HCT116 (cell line): ENCODE measurements at regions not wholly inside any gene's neighbourhood (a gene's known extent, or its start where the extent isn't known, plus 50 kb on each side); places are given as distances from the start of the nearest gene placed in this dataset.

Experiments used
- ATAC-seq: fragments of 200-7000 bp; cut with Tn5 transposase; 2 replicates; pipeline ENCODE4 v1.9.1; 2020; ENCODE audit warnings: mild to moderate bottlenecking, moderate library complexity
- BruUV-seq: library from RNA; stranded (reverse); fragments of 400-500 nt; replicated peaks from 2 replicates; lab custom pipeline; 2021; lab: Mats Ljungman, UMichigan
- CTCF ChIA-PET: fragments of 300-600 bp; sonication (Branson Sonifier 250); formaldehyde crosslinking; loops from one replicate; lab custom pipeline; 2021; ENCODE audit warnings: antibody characterized with exemption; lab: Charles Lee
- POLR2A ChIA-PET: fragments of 300-600, 350-600 bp; sonication (Branson Sonifier 250); formaldehyde crosslinking; loops from one replicate; lab custom pipeline; 2021; ENCODE audit warnings: antibody characterized with exemption; lab: Charles Lee
- RAD21 ChIA-PET, 2 experiments: fragments of 300-600 bp; sonication (Branson Sonifier 250); formaldehyde crosslinking; loops; one replicate each; lab custom pipeline; 2023; ENCODE audit warnings: low total read pairs in 2 of 2; ENCODE audit not compliant: uncharacterized antibody in 2 of 2, unreplicated experiment in 2 of 2, low non-redundant PET in 1 of 2; lab: Charles Lee
- DNase-seq: peaks from one replicate; pipeline ENCODE4 v3.0.0-alpha.2; 2010; ENCODE audit warnings: low read depth, low spot score
- H2AFZ ChIP-seq: fragments of 200-600 bp; shearing (Covaris generic), sonication (generic); 2 replicates; pipeline ENCODE4 v1.6.1; 2017; ENCODE audit warnings: low read depth, mixed run types, mixed read lengths, antibody characterized with exemption, low read length; ENCODE audit not compliant: poor library complexity, severe bottlenecking
- H3K27ac ChIP-seq: 2 replicates; pipeline ENCODE4 v1.5.1; 2012; ENCODE audit warnings: low read depth, low read length
- H3K27me3 ChIP-seq: fragments of 200-600 bp; sonication (generic); 2 replicates; pipeline ENCODE4 v1.6.1; 2016; ENCODE audit warnings: mixed run types, low read length, mixed read lengths; ENCODE audit not compliant: insufficient read depth
- H3K36me3 ChIP-seq, 2 experiments: fragments of 200-500 bp in 1 of 2; fragments of 200-600 bp in 1 of 2; sonication (Bioruptor generic) in 1 of 2; sonication (generic) in 1 of 2; 2 replicates each; pipeline versions ENCODE4 v1.5.1 to v1.6.1; 2014 to 2016; ENCODE audit warnings: low read length in 2 of 2, inconsistent platforms in 1 of 2, mixed read lengths in 1 of 2, mixed run types in 1 of 2; ENCODE audit not compliant: insufficient read depth in 2 of 2, control insufficient read depth in 1 of 2
- H3K4me1 ChIP-seq, 2 experiments: fragments of 200-600 bp in 1 of 2; sonication (generic) in 1 of 2; 2 replicates each; pipeline versions ENCODE4 v1.5.1 to v1.6.1; 2012 to 2017; ENCODE audit warnings: low read length in 2 of 2, inconsistent platforms in 1 of 2, mild to moderate bottlenecking in 1 of 2, mixed read lengths in 1 of 2, mixed run types in 1 of 2, moderate library complexity in 1 of 2; ENCODE audit not compliant: insufficient read depth in 2 of 2, control insufficient read depth in 1 of 2
- H3K4me2 ChIP-seq: fragments of 200-600 bp; sonication (generic); 2 replicates; pipeline ENCODE4 v1.6.1; 2017; ENCODE audit warnings: mixed run types, low read length, mixed read lengths
- H3K4me3 ChIP-seq, 2 experiments: fragments of 200-600 bp in 1 of 2; sonication (generic) in 1 of 2; replicated peaks in 1 of 2; 2 replicates each; pipeline ENCODE4 v1.5.1; 2011 to 2016; ENCODE audit warnings: low read length in 2 of 2, control low read depth in 1 of 2, low read depth in 1 of 2, mild to moderate bottlenecking in 1 of 2, mixed read lengths in 1 of 2, mixed run types in 1 of 2
- H3K79me2 ChIP-seq: fragments of 200-600 bp; sonication (generic); 2 replicates; pipeline ENCODE4 v1.6.1; 2017; ENCODE audit warnings: mild to moderate bottlenecking, mixed run types, low read length, moderate library complexity, mixed read lengths; ENCODE audit not compliant: insufficient read depth
- H3K9ac ChIP-seq: fragments of 200-600 bp; sonication (generic); 2 replicates; pipeline ENCODE4 v1.6.1; 2016; ENCODE audit warnings: low read length, mixed read lengths
- H3K9me2 ChIP-seq: fragments of 200-600 bp; sonication (generic), shearing (Covaris generic); 2 replicates; pipeline ENCODE4 v1.6.1; 2017; ENCODE audit warnings: mixed run types, mild to moderate bottlenecking, moderate library complexity; ENCODE audit not compliant: insufficient read depth
- H3K9me3 ChIP-seq, 2 experiments: fragments of 200-500 bp in 1 of 2; fragments of 200-600 bp in 1 of 2; sonication (Bioruptor generic) in 1 of 2; sonication (generic) in 1 of 2; 2 replicates each; pipeline ENCODE4 v1.6.1; 2014 to 2017; ENCODE audit warnings: low read length in 2 of 2, mixed read lengths in 2 of 2, inconsistent platforms in 1 of 2, low read depth in 1 of 2, mild to moderate bottlenecking in 1 of 2, mixed run types in 1 of 2, moderate library complexity in 1 of 2; ENCODE audit not compliant: control insufficient read depth in 1 of 2, insufficient read depth in 1 of 2
- H4K20me1 ChIP-seq: fragments of 200-600 bp; sonication (generic), shearing (Covaris generic); 2 replicates; pipeline ENCODE4 v1.6.1; 2017; ENCODE audit warnings: mixed run types, mild to moderate bottlenecking, moderate library complexity; ENCODE audit not compliant: insufficient read depth
- CEBPB ChIP-seq: IDR thresholded peaks from 2 replicates; pipeline ENCODE4 v1.6.1; 2012; ENCODE audit warnings: low read depth
- EGR1 ChIP-seq: IDR thresholded peaks from 2 replicates; pipeline ENCODE4 v1.6.1; 2012; ENCODE audit warnings: low read depth
- EZH2 ChIP-seq: fragments of 200-600 bp; sonication (generic); IDR thresholded peaks from 2 replicates; pipeline ENCODE4 v1.6.1; 2017; ENCODE audit warnings: antibody characterized with exemption, mixed run types
- EZH2phosphoT487 ChIP-seq: fragments of 200-600 bp; IDR thresholded peaks from 2 replicates; pipeline ENCODE4 v1.6.1; 2018; ENCODE audit warnings: antibody characterized with exemption, borderline replicate concordance
- FOSL1 ChIP-seq: IDR thresholded peaks from 2 replicates; pipeline ENCODE4 v1.6.1; 2012; ENCODE audit warnings: low read depth
- JUND ChIP-seq: IDR thresholded peaks from 2 replicates; pipeline ENCODE4 v1.6.1; 2012
- POLR2A ChIP-seq: IDR thresholded peaks from 2 replicates; pipeline ENCODE4 v1.7.0; 2011; ENCODE audit warnings: borderline replicate concordance; ENCODE audit not compliant: insufficient read depth, insufficient read length; ENCODE audit errors: extremely low read depth
- RAD21 ChIP-seq: IDR thresholded peaks from 2 replicates; pipeline ENCODE4 v1.6.1; 2012; ENCODE audit warnings: low read depth, mild to moderate bottlenecking
- SP1 ChIP-seq: IDR thresholded peaks from 2 replicates; pipeline ENCODE4 v1.6.1; 2012; ENCODE audit warnings: low read depth
- SRF ChIP-seq: IDR thresholded peaks from 2 replicates; pipeline ENCODE4 v1.6.1; 2012; ENCODE audit warnings: low read depth
- TCF7L2 ChIP-seq: IDR thresholded peaks from 2 replicates; pipeline ENCODE4 v1.7.0; 2011; ENCODE audit warnings: borderline replicate concordance, inconsistent platforms; ENCODE audit not compliant: insufficient read depth, insufficient read length; ENCODE audit errors: extremely low read depth
- YY1 ChIP-seq: IDR thresholded peaks from 2 replicates; pipeline ENCODE4 v1.6.1; 2011; ENCODE audit warnings: low read length, low read depth, moderate library complexity, mild to moderate bottlenecking; ENCODE audit not compliant: insufficient replicate concordance; ENCODE audit errors: extremely low read depth
- ZBTB33 ChIP-seq: IDR thresholded peaks from 2 replicates; pipeline ENCODE4 v1.6.1; 2011; ENCODE audit warnings: mild to moderate bottlenecking, low read length, moderate library complexity; ENCODE audit not compliant: insufficient replicate concordance; ENCODE audit errors: extremely low read depth
- ZNF274 ChIP-seq: fragments of 200-500 bp; sonication (Bioruptor generic); IDR thresholded peaks from 2 replicates; pipeline ENCODE4 v1.6.1; 2014; ENCODE audit warnings: mild to moderate bottlenecking, low read depth, low read length, inconsistent platforms
- intact Hi-C: fragments of 100-400 bp; cut with micrococcal nuclease; formaldehyde crosslinking; loops from 2 replicates; pipeline ENCODE4 v1.10.0; 2022
- TF ChIP-seq, protein P1 (sequence below): IDR thresholded peaks from 2 replicates; pipeline ENCODE4 v1.6.1; 2012
- TF ChIP-seq, protein P2 (sequence below), 3 experiments: fragments of 200-600 bp in 1 of 3; sonication (generic) in 1 of 3; IDR thresholded peaks in 2 of 3; conservative IDR thresholded peaks in 1 of 3; 2 replicates each; pipeline ENCODE4 v1.5.1; 2012 to 2017; ENCODE audit warnings: low read depth in 2 of 3, low read length in 2 of 3, antibody characterized with exemption in 1 of 3, borderline replicate concordance in 1 of 3, control low read depth in 1 of 3, mild to moderate bottlenecking in 1 of 3, mixed read lengths in 1 of 3, mixed run types in 1 of 3, moderate library complexity in 1 of 3; ENCODE audit not compliant: insufficient read depth in 1 of 3

DNA sequence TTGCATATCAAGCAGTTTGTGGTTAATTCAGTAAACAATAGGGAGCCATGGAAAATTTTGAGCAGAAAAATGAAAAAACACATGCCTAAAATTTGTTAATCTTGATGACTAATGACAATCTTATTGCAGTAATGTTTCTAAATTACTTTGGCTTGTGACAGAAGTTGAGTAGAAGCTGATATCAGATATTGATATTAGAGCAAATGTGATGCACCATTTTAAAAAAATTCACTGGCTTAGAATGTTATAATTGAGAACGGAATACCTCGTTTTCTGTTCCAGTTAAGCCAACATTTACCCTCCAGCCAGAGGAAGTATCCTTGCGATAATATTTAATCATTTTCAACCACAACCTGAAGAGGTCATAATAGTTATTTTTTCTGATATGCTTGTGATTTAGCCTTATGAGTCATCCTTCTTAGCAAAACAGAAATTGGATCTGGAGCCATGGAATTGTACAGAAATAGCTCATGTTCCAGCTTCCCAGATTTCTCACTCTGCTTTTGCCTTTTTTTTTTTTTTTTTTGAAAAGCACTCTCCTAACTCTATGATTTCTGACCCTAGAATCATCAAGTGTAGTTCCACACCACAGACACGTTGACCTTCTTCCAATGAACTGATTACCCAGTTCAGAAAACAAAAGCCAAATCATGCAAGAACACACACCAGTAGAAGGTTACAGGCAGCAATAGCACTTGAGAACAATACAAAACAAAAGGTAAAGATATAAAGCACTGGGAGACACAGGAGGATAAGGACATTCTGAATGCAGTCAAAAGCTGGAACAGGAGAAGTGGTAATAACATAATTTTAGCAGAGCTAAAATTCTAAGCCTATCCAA is 96.8 kb upstream of the PHYHIPL start:
- H3K36me3 ChIP-seq, result no peaks in the 10 kb centered on the region
- no peaks in the 10 kb centered on the region for H3K9me3 ChIP-seq
- peak overlapping the region; percentile 63 for H2AFZ ChIP-seq
- H4K20me1 ChIP-seq, result no peaks in the 10 kb centered on the region
- H3K27ac ChIP-seq, result peak overlapping the region; percentile 12; the same call in 1 of the 2 replicates
- intact Hi-C loops, result no loop called here
- no peak overlapping the region for H3K4me3 ChIP-seq
- peak; percentile 3 for DNase-seq
- peak; percentile 26; the same call in 1 of the 2 replicates for TF ChIP-seq JUND
- no peak for TF ChIP-seq YY1
- peak; percentile 27; the same call in 1 of the 2 replicates for TF ChIP-seq SP1
- TF ChIP-seq RAD21, result peak; percentile 16; the same call in 1 of the 2 replicates
- TF ChIP-seq FOSL1, result peak; percentile 34; the same call in 1 of the 2 replicates
- TF ChIP-seq, all 23 proteins: peak for 4
- Histone ChIP-seq H3K79me2 (no peaks in the 10 kb centered on the region), H3K4me1 (peaks cover 11 to 17% of the 10 kb centered on the region in 2 experiments), H3K9ac (no peak overlapping the region), H3K27me3 (no peaks in the 10 kb centered on the region), H3K9me2 (no peaks in the 10 kb centered on the region), H3K4me2 (peak overlapping the region; percentile 48)
- ChIA-PET CTCF (no interaction called here), RAD21 (no interaction called here), POLR2A (no interaction called here)
- ATAC-seq, result peak; percentile 60
- no TSS peak for BruUV-seq

DNA sequence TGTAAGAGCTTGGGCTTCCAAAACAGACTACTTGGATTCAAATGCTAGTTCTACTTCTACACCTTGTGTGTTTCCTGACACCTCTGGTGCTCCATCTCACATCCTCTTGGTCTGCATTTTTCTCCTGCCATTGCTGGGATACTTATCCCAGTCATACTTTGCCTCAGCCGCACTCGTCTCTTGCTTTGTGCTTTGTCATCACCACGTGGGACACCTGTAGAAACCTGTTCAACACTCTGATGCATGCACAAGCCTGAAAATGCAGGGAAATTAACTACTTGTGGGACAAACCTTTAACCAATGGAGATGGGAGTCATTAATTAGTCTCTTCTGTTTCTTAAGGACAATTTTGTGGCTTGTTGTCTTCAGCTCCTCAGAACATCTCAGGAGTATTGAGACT is 94.2 kb upstream of the PHYHIPL start:
- Histone ChIP-seq H3K4me3 (no peak overlapping the region), H3K9ac (no peak overlapping the region), H2AFZ (no peak overlapping the region), H3K36me3 (no peaks in the 10 kb centered on the region), H3K4me2 (no peak overlapping the region), H3K9me3 (no peaks in the 10 kb centered on the region), H3K27ac (no peak overlapping the region), H3K4me1 (peaks cover 11 to 17% of the 10 kb centered on the region in 2 experiments), H3K27me3 (peaks cover 6% of the 10 kb centered on the region; the same call in 1 of the 2 replicates), H3K79me2 (no peaks in the 10 kb centered on the region), H3K9me2 (no peaks in the 10 kb centered on the region), H4K20me1 (no peaks in the 10 kb centered on the region)
- intact Hi-C loops, result no loop called here
- ATAC-seq, result no peak
- no peak for DNase-seq
- ChIA-PET CTCF (no interaction called here), RAD21 (no interaction called here), POLR2A (no interaction called here)
- no TSS peak for BruUV-seq
- no peak for TF ChIP-seq EGR1
- TF ChIP-seq, protein P1, sequence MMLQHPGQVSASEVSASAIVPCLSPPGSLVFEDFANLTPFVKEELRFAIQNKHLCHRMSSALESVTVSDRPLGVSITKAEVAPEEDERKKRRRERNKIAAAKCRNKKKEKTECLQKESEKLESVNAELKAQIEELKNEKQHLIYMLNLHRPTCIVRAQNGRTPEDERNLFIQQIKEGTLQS, result no peak
- TF ChIP-seq RAD21, result no peak
- TF ChIP-seq, protein P2, sequence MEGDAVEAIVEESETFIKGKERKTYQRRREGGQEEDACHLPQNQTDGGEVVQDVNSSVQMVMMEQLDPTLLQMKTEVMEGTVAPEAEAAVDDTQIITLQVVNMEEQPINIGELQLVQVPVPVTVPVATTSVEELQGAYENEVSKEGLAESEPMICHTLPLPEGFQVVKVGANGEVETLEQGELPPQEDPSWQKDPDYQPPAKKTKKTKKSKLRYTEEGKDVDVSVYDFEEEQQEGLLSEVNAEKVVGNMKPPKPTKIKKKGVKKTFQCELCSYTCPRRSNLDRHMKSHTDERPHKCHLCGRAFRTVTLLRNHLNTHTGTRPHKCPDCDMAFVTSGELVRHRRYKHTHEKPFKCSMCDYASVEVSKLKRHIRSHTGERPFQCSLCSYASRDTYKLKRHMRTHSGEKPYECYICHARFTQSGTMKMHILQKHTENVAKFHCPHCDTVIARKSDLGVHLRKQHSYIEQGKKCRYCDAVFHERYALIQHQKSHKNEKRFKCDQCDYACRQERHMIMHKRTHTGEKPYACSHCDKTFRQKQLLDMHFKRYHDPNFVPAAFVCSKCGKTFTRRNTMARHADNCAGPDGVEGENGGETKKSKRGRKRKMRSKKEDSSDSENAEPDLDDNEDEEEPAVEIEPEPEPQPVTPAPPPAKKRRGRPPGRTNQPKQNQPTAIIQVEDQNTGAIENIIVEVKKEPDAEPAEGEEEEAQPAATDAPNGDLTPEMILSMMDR (IDR thresholded peaks at IDR 0.05 in 2 of 3, conservative IDR thresholded peaks at IDR 0.05 in 1 of 3; ENCODE audit: borderline replicate concordance in 1 of 3, insufficient read depth in 1 of 3, low read depth in 2 of 3, low read length in 2 of 3), result no peak
- TF ChIP-seq SP1, result no peak
- no peak for TF ChIP-seq TCF7L2
- no peak for TF ChIP-seq POLR2A
- no peak for TF ChIP-seq CEBPB
- TF ChIP-seq SRF, result no peak
- no peak for TF ChIP-seq EZH2
- TF ChIP-seq ZBTB33, result no peak
- TF ChIP-seq ZNF274, result no peak
- no peak for TF ChIP-seq EZH2phosphoT487
- no peak for TF ChIP-seq JUND
